Esophagus muscularis mucosa (tissue), 4 donors: ENCODE measurements at regions not wholly inside any gene's neighbourhood (a gene's known extent, or its start where the extent isn't known, plus 50 kb on each side); places are given as distances from the start of the nearest gene placed in this dataset.

Experiments
- DNase-seq: peaks from one replicate; pipeline ENCODE4 v3.0.0-alpha.2; 2017; ENCODE audit errors: extremely low spot score
- H3K27ac ChIP-seq, 4 donors: fragments of 200-600 bp; sonication (generic); replicated peaks in 1 of 4; 1 replicate in 3 of 4; 2 replicates in 1 of 4; pipeline ENCODE4 v1.5.1; 2016 to 2019; ENCODE audit warnings: mild to moderate bottlenecking in 1 of 4
- H3K27me3 ChIP-seq, 4 donors: fragments of 200-600 bp; sonication (generic); one replicate each; pipeline versions ENCODE4 v1.5.1 to v1.6.0; 2016 to 2019
- H3K36me3 ChIP-seq, 4 donors: fragments of 200-600 bp; sonication (generic); one replicate each; pipeline ENCODE4 v1.5.1; 2016 to 2019
- H3K4me1 ChIP-seq, 4 donors: fragments of 200-600 bp; sonication (generic); one replicate each; pipeline ENCODE4 v1.5.1; 2016 to 2019
- H3K4me3 ChIP-seq, 4 donors: fragments of 200-600 bp; sonication (generic); 1 replicate in 2 of 4; 2 replicates in 2 of 4; pipeline ENCODE4 v1.5.1; 2016 to 2019; ENCODE audit warnings: mild to moderate bottlenecking in 4 of 4, moderate library complexity in 1 of 4
- H3K9me3 ChIP-seq, 4 donors: fragments of 200-600 bp; sonication (generic); 1 replicate in 3 of 4; 2 replicates in 1 of 4; pipeline ENCODE4 v1.5.1; 2016 to 2019
- CTCF ChIP-seq, 3 experiments: fragments of 200-600 bp in 2 of 3; fragments of 450-650 bp in 1 of 3; sonication (generic) in 2 of 3; IDR thresholded peaks; one replicate each; pipeline ENCODE4 v1.5.1; 2017 to 2019; ENCODE audit warnings: antibody characterized with exemption in 3 of 3, mild to moderate bottlenecking in 2 of 3, moderate library complexity in 1 of 3
- EP300 ChIP-seq: sonication (generic); formaldehyde crosslinking; IDR thresholded peaks from one replicate; pipeline ENCODE4 v1.6.1; 2017; ENCODE audit warnings: antibody characterized with exemption
- POLR2A ChIP-seq: fragments of 450-650 bp; IDR thresholded peaks from one replicate; pipeline ENCODE4 v1.6.1; 2017; ENCODE audit warnings: antibody characterized with exemption, moderate library complexity, mild to moderate bottlenecking, low read depth
- POLR2AphosphoS5 ChIP-seq, 2 donors: sonication (generic); formaldehyde crosslinking; IDR thresholded peaks; one replicate each; pipeline ENCODE4 v1.6.1; 2017; ENCODE audit warnings: antibody characterized with exemption in 2 of 2
- WGBS: methylation state at CpG from one replicate; pipeline ENCODE4 v1.1.5; 2018; 5-methylcytosine and 5-hydroxymethylcytosine counted together
- intact Hi-C: fragments of 100-400 bp; cut with DNase I; formaldehyde crosslinking; loops from one replicate; pipeline ENCODE4 v1.15.1; 2023

GRCh38 chr14:65804439-65805112 lies 392.0 kb downstream of the FUT8 start:
- WGBS = 79% methylated on average over 11 of the region's 14 CpGs
- intact Hi-C loops = no loop called here
- no peak overlapping the region for H3K4me3 ChIP-seq
- peaks cover 0 to 9% (median 0%) of the 10 kb centered on the region in 4 donors for H3K9me3 ChIP-seq
- peaks cover 0 to 20% (median 0%) of the 10 kb centered on the region in 4 donors for H3K27me3 ChIP-seq
- no peak for DNase-seq
- H3K36me3 ChIP-seq = no peaks in the 10 kb centered on the region
- no peak overlapping the region for H3K27ac ChIP-seq
- TF ChIP-seq POLR2AphosphoS5 (IDR thresholded peaks at IDR 0.05) (no peak), CTCF (IDR thresholded peaks at IDR 0.05) (no peak), EP300 (no peak), POLR2A (no peak)
- H3K4me1 ChIP-seq = no peaks in the 10 kb centered on the region

GRCh38 chr14:65805113-65805473 lies 392.6 kb downstream of the FUT8 start:
- 70% methylated on average over 3 of the region's 3 CpGs for WGBS
- H3K27ac ChIP-seq = no peak overlapping the region
- H3K4me1 ChIP-seq = no peaks in the 10 kb centered on the region
- no peaks in the 10 kb centered on the region for H3K36me3 ChIP-seq
- intact Hi-C loops = no loop called here
- no peak for DNase-seq
- H3K9me3 ChIP-seq = peaks cover 0 to 9% (median 0%) of the 10 kb centered on the region in 4 donors
- H3K4me3 ChIP-seq = no peak overlapping the region
- no peak for TF ChIP-seq POLR2AphosphoS5 (IDR thresholded peaks at IDR 0.05)
- TF ChIP-seq EP300 = no peak
- TF ChIP-seq CTCF (IDR thresholded peaks at IDR 0.05) = no peak
- TF ChIP-seq POLR2A = no peak
- peaks cover 0 to 25% (median 0%) of the 10 kb centered on the region in 4 donors for H3K27me3 ChIP-seq

GRCh38 chr14:65808390-65808789 lies 395.9 kb downstream of the FUT8 start:
- no peak for DNase-seq
- no peak overlapping the region for H3K27ac ChIP-seq
- H3K27me3 ChIP-seq = peaks cover 0 to 21% (median 2%) of the 10 kb centered on the region in 4 donors
- no peaks in the 10 kb centered on the region for H3K4me1 ChIP-seq
- 97% methylated on average over 2 of the region's 2 CpGs for WGBS
- no peak overlapping the region for H3K4me3 ChIP-seq
- no peaks in the 10 kb centered on the region for H3K36me3 ChIP-seq
- H3K9me3 ChIP-seq = peaks cover 0 to 9% (median 0%) of the 10 kb centered on the region in 4 donors
- no peak for TF ChIP-seq POLR2A
- TF ChIP-seq POLR2AphosphoS5 (IDR thresholded peaks at IDR 0.05) = no peak
- TF ChIP-seq EP300 = no peak
- TF ChIP-seq CTCF (IDR thresholded peaks at IDR 0.05) = no peak
- intact Hi-C loops = no loop called here

GRCh38 chr14:65810322-65810721 lies 397.8 kb downstream of the FUT8 start:
- Histone ChIP-seq H3K4me1 (no peaks in the 10 kb centered on the region), H3K27ac (no peak overlapping the region), H3K36me3 (no peaks in the 10 kb centered on the region), H3K4me3 (no peak overlapping the region), H3K9me3 (peaks cover 0 to 9% (median 0%) of the 10 kb centered on the region in 4 donors), H3K27me3 (peaks cover 0 to 21% (median 2%) of the 10 kb centered on the region in 4 donors)
- no peak for DNase-seq
- TF ChIP-seq EP300 = no peak
- TF ChIP-seq CTCF (IDR thresholded peaks at IDR 0.05) = no peak
- TF ChIP-seq POLR2A = no peak
- TF ChIP-seq POLR2AphosphoS5 (IDR thresholded peaks at IDR 0.05) = no peak
- WGBS = 26% methylated on average over 1 of the region's 1 CpG
- intact Hi-C loops = no loop called here

GRCh38 chr14:65813760-65814384 lies 401.3 kb downstream of the FUT8 start:
- Histone ChIP-seq H3K4me1 (no peaks in the 10 kb centered on the region), H3K36me3 (no peaks in the 10 kb centered on the region), H3K27me3 (peaks cover 0 to 14% (median 2%) of the 10 kb centered on the region in 4 donors), H3K27ac (no peak overlapping the region), H3K9me3 (peaks cover 0 to 2% (median 0%) of the 10 kb centered on the region in 4 donors), H3K4me3 (no peak overlapping the region)
- WGBS = 68% methylated on average over 3 of the region's 3 CpGs
- TF ChIP-seq POLR2A (no peak), CTCF (IDR thresholded peaks at IDR 0.05) (no peak), EP300 (no peak), POLR2AphosphoS5 (IDR thresholded peaks at IDR 0.05) (no peak)
- no peak for DNase-seq
- intact Hi-C loops = no loop called here
